ENCODE measurements at regions not wholly inside any gene's neighbourhood (a gene's known extent, or its start where the extent isn't known, plus 50 kb on each side); places are given as distances from the start of the nearest gene placed in this dataset.

DNA sequence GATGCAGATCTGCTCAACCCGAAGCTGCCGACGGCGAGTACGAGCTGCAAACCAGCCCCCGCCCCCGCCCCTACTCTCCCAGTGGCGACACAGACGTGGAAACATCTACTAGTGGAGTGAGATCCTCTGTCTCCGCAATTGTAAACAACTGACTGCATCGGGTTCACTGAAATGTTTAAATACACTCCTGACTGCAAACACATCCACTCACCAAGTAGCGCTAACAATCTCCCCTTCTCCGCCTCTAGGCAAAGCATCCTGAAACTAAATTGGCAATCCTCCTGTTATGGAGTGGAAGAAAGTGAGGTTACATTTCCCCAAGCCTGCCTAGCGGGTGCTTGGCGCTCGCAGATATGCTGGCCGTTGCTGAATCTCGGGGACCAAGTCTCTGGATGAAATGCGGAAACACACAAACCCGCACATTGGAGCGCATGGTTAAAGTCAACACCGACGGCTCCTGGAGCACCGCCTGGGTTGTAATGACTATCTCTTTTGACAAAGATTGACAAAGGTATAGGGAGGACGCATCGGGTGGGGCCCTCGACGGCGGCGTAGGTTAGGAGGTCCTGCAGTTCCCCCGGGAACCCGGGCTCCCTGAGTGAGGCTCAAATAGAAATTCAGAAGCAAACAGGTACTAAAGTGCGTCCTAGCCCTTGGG is 117.0 kb upstream of the TEX13C start:
- no peak for TF ChIP-seq POLR2A (IDR thresholded peaks at IDR 0.05; ENCODE audit: control extremely low read depth in 1 of 2, low read depth in 2 of 2, low read length in 2 of 2)
- TF ChIP-seq EZH2 (IDR thresholded peaks at IDR 0.05; ENCODE audit: low read depth, low read length, severe bottlenecking) = no peak
- TF ChIP-seq, protein P1, sequence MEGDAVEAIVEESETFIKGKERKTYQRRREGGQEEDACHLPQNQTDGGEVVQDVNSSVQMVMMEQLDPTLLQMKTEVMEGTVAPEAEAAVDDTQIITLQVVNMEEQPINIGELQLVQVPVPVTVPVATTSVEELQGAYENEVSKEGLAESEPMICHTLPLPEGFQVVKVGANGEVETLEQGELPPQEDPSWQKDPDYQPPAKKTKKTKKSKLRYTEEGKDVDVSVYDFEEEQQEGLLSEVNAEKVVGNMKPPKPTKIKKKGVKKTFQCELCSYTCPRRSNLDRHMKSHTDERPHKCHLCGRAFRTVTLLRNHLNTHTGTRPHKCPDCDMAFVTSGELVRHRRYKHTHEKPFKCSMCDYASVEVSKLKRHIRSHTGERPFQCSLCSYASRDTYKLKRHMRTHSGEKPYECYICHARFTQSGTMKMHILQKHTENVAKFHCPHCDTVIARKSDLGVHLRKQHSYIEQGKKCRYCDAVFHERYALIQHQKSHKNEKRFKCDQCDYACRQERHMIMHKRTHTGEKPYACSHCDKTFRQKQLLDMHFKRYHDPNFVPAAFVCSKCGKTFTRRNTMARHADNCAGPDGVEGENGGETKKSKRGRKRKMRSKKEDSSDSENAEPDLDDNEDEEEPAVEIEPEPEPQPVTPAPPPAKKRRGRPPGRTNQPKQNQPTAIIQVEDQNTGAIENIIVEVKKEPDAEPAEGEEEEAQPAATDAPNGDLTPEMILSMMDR (IDR thresholded peaks at IDR 0.05; ENCODE audit: control extremely low read depth in 1 of 3, insufficient read depth in 1 of 3, low read depth in 1 of 3, low read length in 3 of 3) = no peak
- TF ChIP-seq, protein P2, sequence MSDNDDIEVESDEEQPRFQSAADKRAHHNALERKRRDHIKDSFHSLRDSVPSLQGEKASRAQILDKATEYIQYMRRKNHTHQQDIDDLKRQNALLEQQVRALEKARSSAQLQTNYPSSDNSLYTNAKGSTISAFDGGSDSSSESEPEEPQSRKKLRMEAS (IDR thresholded peaks at IDR 0.05) = no peak
- TF ChIP-seq, protein P3, sequence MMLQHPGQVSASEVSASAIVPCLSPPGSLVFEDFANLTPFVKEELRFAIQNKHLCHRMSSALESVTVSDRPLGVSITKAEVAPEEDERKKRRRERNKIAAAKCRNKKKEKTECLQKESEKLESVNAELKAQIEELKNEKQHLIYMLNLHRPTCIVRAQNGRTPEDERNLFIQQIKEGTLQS (IDR thresholded peaks at IDR 0.05; ENCODE audit: insufficient read depth, low read depth, low read length) = no peak
- TF ChIP-seq CREB1 (IDR thresholded peaks at IDR 0.05) = no peak
- TF ChIP-seq SUZ12 (IDR thresholded peaks at IDR 0.05; ENCODE audit: low read length) = no peak
- TF ChIP-seq YY1 (IDR thresholded peaks at IDR 0.05; ENCODE audit: low read depth, low read length) = no peak
- no peak for TF ChIP-seq SP1 (IDR thresholded peaks at IDR 0.05; ENCODE audit: low read depth, low read length)

Data from H1 (cell line).